Ishikawa (cell line): ENCODE measurements at regions not wholly inside any gene's neighbourhood (a gene's known extent, or its start where the extent isn't known, plus 50 kb on each side); places are given as distances from the start of the nearest gene placed in this dataset.

Experiments
- CEBPB ChIP-seq: IDR thresholded peaks from 2 replicates; pipeline ENCODE4 v1.6.1; 2012
- CREB1 ChIP-seq: IDR thresholded peaks from 2 replicates; pipeline ENCODE4 v1.6.1; 2012; ENCODE audit warnings: low read depth
- EGR1 ChIP-seq: IDR thresholded peaks from 2 replicates; pipeline ENCODE4 v1.6.1; 2012
- EP300 ChIP-seq: IDR thresholded peaks from 2 replicates; pipeline ENCODE4 v1.6.1; 2012; ENCODE audit warnings: borderline replicate concordance
- FOXM1 ChIP-seq: IDR thresholded peaks from 2 replicates; pipeline ENCODE4 v1.6.1; 2012; ENCODE audit warnings: low read depth, borderline replicate concordance
- NFIC ChIP-seq: IDR thresholded peaks from 2 replicates; pipeline ENCODE4 v1.6.1; 2012
- RAD21 ChIP-seq: IDR thresholded peaks from 2 replicates; pipeline ENCODE4 v1.6.1; 2012; ENCODE audit warnings: low read depth
- TAF1 ChIP-seq: IDR thresholded peaks from 2 replicates; pipeline ENCODE4 v1.6.1; 2012; ENCODE audit warnings: low read depth, mild to moderate bottlenecking
- TEAD4 ChIP-seq: IDR thresholded peaks from 2 replicates; pipeline ENCODE4 v1.6.1; 2012
- YY1 ChIP-seq: IDR thresholded peaks from 2 replicates; pipeline ENCODE4 v1.6.1; 2012; ENCODE audit warnings: low read depth
- TF ChIP-seq, protein P1 (sequence below): IDR thresholded peaks from 2 replicates; pipeline ENCODE4 v1.6.1; 2012
- TF ChIP-seq, protein P2 (sequence below): IDR thresholded peaks from 2 replicates; pipeline ENCODE4 v1.6.1; 2012; ENCODE audit warnings: low read depth, mild to moderate bottlenecking
- TF ChIP-seq, protein P3 (sequence below): IDR thresholded peaks from 2 replicates; pipeline ENCODE4 v1.6.1; 2012

DNA sequence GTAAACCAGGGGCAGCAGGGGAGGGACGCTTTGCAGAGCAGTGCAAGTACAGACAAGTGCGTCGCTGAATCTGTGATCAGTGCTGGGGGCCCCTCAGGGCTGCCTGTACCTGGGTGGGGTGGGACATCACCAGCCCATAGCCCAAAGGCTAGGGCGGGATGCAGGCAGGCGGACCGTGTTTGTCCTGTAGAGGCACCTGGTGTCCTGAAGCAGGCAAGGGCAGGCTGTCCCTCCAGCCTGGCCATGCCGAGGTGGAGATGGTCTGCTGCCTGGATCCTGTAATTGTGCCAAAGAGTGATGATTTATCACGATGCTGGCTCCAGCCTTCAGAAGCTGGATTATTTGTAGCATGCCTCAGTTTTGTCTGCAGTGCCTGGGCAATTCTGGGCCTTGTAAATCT is 137.9 kb upstream of the GSE1 start:
- TF ChIP-seq, protein P1, sequence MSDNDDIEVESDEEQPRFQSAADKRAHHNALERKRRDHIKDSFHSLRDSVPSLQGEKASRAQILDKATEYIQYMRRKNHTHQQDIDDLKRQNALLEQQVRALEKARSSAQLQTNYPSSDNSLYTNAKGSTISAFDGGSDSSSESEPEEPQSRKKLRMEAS: no peak
- TF ChIP-seq CREB1: no peak
- TF ChIP-seq TEAD4: no peak
- no peak for TF ChIP-seq NFIC
- no peak for TF ChIP-seq RAD21
- TF ChIP-seq EGR1: no peak
- no peak for TF ChIP-seq TAF1
- TF ChIP-seq, protein P2, sequence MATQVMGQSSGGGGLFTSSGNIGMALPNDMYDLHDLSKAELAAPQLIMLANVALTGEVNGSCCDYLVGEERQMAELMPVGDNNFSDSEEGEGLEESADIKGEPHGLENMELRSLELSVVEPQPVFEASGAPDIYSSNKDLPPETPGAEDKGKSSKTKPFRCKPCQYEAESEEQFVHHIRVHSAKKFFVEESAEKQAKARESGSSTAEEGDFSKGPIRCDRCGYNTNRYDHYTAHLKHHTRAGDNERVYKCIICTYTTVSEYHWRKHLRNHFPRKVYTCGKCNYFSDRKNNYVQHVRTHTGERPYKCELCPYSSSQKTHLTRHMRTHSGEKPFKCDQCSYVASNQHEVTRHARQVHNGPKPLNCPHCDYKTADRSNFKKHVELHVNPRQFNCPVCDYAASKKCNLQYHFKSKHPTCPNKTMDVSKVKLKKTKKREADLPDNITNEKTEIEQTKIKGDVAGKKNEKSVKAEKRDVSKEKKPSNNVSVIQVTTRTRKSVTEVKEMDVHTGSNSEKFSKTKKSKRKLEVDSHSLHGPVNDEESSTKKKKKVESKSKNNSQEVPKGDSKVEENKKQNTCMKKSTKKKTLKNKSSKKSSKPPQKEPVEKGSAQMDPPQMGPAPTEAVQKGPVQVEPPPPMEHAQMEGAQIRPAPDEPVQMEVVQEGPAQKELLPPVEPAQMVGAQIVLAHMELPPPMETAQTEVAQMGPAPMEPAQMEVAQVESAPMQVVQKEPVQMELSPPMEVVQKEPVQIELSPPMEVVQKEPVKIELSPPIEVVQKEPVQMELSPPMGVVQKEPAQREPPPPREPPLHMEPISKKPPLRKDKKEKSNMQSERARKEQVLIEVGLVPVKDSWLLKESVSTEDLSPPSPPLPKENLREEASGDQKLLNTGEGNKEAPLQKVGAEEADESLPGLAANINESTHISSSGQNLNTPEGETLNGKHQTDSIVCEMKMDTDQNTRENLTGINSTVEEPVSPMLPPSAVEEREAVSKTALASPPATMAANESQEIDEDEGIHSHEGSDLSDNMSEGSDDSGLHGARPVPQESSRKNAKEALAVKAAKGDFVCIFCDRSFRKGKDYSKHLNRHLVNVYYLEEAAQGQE: no peak
- TF ChIP-seq YY1: no peak
- TF ChIP-seq, protein P3, sequence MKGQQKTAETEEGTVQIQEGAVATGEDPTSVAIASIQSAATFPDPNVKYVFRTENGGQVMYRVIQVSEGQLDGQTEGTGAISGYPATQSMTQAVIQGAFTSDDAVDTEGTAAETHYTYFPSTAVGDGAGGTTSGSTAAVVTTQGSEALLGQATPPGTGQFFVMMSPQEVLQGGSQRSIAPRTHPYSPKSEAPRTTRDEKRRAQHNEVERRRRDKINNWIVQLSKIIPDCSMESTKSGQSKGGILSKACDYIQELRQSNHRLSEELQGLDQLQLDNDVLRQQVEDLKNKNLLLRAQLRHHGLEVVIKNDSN: no peak
- TF ChIP-seq EP300: no peak
- no peak for TF ChIP-seq FOXM1
- no peak for TF ChIP-seq CEBPB
